ENCODE measurements at regions not wholly inside any gene's neighbourhood (a gene's known extent, or its start where the extent isn't known, plus 50 kb on each side); places are given as distances from the start of the nearest gene placed in this dataset.

DNA sequence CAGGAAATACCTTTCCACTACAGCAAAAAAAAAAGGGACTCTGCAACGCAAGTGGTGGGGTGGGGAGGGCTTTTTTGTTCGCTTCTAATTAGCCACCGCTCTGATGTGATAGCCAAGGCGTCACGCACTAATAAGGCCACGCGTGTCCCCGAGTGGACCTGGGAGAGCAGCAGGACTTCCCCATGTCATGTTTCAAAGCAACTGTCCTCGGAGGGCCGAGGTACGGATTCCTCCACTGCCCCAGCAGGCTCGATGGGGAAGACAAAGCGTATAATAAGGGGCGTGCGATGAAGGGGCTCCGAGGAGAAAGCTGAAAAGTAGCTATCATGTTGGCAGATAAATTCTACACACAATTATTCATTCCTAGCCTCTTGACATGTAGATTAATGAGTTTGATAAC, 179.7 kb upstream of the ZNF507 start:
- no peak for TF ChIP-seq CREB1 (IDR thresholded peaks at IDR 0.05; ENCODE audit: low read depth)
- TF ChIP-seq, protein P1, sequence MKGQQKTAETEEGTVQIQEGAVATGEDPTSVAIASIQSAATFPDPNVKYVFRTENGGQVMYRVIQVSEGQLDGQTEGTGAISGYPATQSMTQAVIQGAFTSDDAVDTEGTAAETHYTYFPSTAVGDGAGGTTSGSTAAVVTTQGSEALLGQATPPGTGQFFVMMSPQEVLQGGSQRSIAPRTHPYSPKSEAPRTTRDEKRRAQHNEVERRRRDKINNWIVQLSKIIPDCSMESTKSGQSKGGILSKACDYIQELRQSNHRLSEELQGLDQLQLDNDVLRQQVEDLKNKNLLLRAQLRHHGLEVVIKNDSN (IDR thresholded peaks at IDR 0.05), result no peak

DNA sequence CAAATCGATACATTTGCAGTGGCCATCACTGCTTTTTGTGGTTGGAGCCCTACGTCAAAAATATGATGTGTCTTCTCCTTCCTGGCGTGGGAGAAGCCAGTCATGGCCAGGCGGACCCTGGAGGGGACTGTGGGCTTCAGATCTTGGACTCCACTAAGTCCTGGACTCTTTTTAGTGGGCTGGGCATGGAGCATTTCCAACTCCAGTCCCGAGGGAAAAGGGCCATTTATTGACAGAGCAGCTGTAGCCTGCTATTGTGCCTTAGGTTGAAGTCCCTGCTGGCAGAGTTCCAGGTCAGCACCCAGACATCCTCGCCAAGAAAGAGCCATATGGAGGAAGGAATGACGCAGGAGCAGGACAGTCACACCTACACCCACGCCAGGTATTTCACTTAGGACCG, 179.2 kb upstream of the ZNF507 start:
- TF ChIP-seq, protein P1 (IDR thresholded peaks at IDR 0.05), result no peak
- TF ChIP-seq EP300 (IDR thresholded peaks at IDR 0.05; ENCODE audit: borderline replicate concordance) (no peak), FOXM1 (IDR thresholded peaks at IDR 0.05; ENCODE audit: borderline replicate concordance, low read depth) (no peak), TCF12 (IDR thresholded peaks at IDR 0.05; ENCODE audit: low read depth) (no peak), ZBTB7A (IDR thresholded peaks at IDR 0.05; ENCODE audit: low read depth) (no peak), YY1 (IDR thresholded peaks at IDR 0.05; ENCODE audit: low read depth) (no peak), EGR1 (IDR thresholded peaks at IDR 0.05) (no peak), TAF1 (IDR thresholded peaks at IDR 0.05; ENCODE audit: low read depth) (no peak), NFIC (IDR thresholded peaks at IDR 0.05) (no peak), CREB1 (IDR thresholded peaks at IDR 0.05; ENCODE audit: low read depth) (no peak), RAD21 (IDR thresholded peaks at IDR 0.05; ENCODE audit: low read depth) (no peak), TEAD4 (IDR thresholded peaks at IDR 0.05) (no peak), CEBPB (IDR thresholded peaks at IDR 0.05) (no peak)
- TF ChIP-seq, protein P2, sequence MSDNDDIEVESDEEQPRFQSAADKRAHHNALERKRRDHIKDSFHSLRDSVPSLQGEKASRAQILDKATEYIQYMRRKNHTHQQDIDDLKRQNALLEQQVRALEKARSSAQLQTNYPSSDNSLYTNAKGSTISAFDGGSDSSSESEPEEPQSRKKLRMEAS (IDR thresholded peaks at IDR 0.05), result no peak
- TF ChIP-seq, protein P3, sequence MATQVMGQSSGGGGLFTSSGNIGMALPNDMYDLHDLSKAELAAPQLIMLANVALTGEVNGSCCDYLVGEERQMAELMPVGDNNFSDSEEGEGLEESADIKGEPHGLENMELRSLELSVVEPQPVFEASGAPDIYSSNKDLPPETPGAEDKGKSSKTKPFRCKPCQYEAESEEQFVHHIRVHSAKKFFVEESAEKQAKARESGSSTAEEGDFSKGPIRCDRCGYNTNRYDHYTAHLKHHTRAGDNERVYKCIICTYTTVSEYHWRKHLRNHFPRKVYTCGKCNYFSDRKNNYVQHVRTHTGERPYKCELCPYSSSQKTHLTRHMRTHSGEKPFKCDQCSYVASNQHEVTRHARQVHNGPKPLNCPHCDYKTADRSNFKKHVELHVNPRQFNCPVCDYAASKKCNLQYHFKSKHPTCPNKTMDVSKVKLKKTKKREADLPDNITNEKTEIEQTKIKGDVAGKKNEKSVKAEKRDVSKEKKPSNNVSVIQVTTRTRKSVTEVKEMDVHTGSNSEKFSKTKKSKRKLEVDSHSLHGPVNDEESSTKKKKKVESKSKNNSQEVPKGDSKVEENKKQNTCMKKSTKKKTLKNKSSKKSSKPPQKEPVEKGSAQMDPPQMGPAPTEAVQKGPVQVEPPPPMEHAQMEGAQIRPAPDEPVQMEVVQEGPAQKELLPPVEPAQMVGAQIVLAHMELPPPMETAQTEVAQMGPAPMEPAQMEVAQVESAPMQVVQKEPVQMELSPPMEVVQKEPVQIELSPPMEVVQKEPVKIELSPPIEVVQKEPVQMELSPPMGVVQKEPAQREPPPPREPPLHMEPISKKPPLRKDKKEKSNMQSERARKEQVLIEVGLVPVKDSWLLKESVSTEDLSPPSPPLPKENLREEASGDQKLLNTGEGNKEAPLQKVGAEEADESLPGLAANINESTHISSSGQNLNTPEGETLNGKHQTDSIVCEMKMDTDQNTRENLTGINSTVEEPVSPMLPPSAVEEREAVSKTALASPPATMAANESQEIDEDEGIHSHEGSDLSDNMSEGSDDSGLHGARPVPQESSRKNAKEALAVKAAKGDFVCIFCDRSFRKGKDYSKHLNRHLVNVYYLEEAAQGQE (IDR thresholded peaks at IDR 0.05; ENCODE audit: low read depth), result no peak

DNA sequence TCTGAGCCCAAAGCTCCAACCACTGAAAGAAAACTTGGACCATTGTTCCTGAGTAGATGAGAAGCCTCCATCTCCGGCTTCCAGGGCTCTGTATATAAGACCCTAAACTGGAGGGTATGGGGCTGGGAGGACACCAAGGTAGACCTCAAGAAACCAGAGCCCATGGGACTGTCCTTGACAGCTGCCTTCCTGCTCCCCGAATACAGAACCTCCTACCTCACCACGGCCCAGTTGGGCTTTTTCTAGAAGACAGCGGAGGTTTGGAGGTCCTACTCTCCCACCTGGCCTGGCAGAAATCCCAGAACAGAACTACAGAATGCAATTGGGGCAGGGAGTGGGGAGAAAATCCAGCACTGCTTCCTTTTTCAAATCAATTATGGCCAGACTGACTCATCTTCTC, 177.3 kb upstream of the ZNF507 start:
- TF ChIP-seq NFIC (IDR thresholded peaks at IDR 0.05), result no peak
- no peak for TF ChIP-seq RAD21 (IDR thresholded peaks at IDR 0.05; ENCODE audit: low read depth)
- no peak for TF ChIP-seq FOXM1 (IDR thresholded peaks at IDR 0.05; ENCODE audit: borderline replicate concordance, low read depth)
- no peak for TF ChIP-seq ZBTB7A (IDR thresholded peaks at IDR 0.05; ENCODE audit: low read depth)
- TF ChIP-seq TAF1 (IDR thresholded peaks at IDR 0.05; ENCODE audit: low read depth), result no peak

DNA sequence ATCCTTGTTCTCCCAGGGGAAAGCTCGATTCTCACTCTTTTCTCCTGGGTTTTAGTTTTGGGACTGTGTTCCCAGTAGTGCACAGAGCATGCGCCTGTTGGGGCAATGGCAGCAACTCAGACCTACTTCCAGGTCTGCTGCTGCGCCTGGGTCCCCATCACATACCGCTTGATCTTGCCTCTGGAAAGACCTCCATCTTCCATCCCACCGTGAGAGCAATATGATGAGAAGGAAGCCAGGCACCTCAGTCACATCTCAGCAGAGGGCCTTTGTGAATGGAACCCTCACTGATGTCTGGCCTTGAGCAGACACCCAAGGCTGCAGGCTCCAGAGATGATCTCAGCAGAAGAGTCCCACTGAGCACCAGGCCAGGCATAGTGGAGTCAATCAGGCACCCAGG, 176.8 kb upstream of the ZNF507 start:
- TF ChIP-seq NFIC (IDR thresholded peaks at IDR 0.05) (no peak), RAD21 (IDR thresholded peaks at IDR 0.05; ENCODE audit: low read depth) (no peak), ZBTB7A (IDR thresholded peaks at IDR 0.05; ENCODE audit: low read depth) (no peak), TCF12 (IDR thresholded peaks at IDR 0.05; ENCODE audit: low read depth) (no peak), CEBPB (IDR thresholded peaks at IDR 0.05) (no peak), TEAD4 (IDR thresholded peaks at IDR 0.05) (no peak)
- TF ChIP-seq, protein P2 (IDR thresholded peaks at IDR 0.05), result no peak
- TF ChIP-seq, protein P3 (IDR thresholded peaks at IDR 0.05; ENCODE audit: low read depth), result no peak

DNA sequence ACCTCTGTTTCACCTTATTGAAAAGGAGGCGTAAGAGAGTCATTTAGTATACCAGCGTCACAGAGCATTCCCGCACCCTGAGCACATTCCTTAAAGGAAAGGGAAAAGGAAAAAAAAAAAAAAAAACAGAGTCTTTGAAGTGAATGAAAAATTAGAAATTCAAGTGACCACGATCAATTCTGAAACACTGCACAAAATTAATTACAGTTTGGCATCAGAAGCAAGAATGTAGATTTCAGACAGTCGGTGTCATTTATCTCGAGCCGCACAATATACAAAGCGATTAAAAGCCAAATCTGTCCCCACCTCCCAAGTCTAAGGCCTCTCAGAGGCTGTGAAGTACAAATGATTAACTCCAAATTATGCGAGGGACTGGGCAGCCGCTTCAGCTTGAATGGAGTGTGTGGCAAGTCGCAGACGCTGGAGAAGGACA, 173.7 kb upstream of the ZNF507 start:
- no peak for TF ChIP-seq NFIC (IDR thresholded peaks at IDR 0.05)
- no peak for TF ChIP-seq FOXM1 (IDR thresholded peaks at IDR 0.05; ENCODE audit: borderline replicate concordance, low read depth)
- no peak for TF ChIP-seq RAD21 (IDR thresholded peaks at IDR 0.05; ENCODE audit: low read depth)
- TF ChIP-seq TCF12 (IDR thresholded peaks at IDR 0.05; ENCODE audit: low read depth), result no peak
- no peak for TF ChIP-seq CREB1 (IDR thresholded peaks at IDR 0.05; ENCODE audit: low read depth)
- TF ChIP-seq EGR1 (IDR thresholded peaks at IDR 0.05), result no peak
- TF ChIP-seq TAF1 (IDR thresholded peaks at IDR 0.05; ENCODE audit: low read depth), result no peak
- TF ChIP-seq, protein P2 (IDR thresholded peaks at IDR 0.05), result no peak
- no peak for TF ChIP-seq ZBTB7A (IDR thresholded peaks at IDR 0.05; ENCODE audit: low read depth)
- TF ChIP-seq, protein P1 (IDR thresholded peaks at IDR 0.05), result no peak
- no peak for TF ChIP-seq YY1 (IDR thresholded peaks at IDR 0.05; ENCODE audit: low read depth)
- TF ChIP-seq, protein P3 (IDR thresholded peaks at IDR 0.05; ENCODE audit: low read depth), result no peak
- TF ChIP-seq TEAD4 (IDR thresholded peaks at IDR 0.05), result no peak
- no peak for TF ChIP-seq EP300 (IDR thresholded peaks at IDR 0.05; ENCODE audit: borderline replicate concordance)
- no peak for TF ChIP-seq CEBPB (IDR thresholded peaks at IDR 0.05)

All from Ishikawa (cell line).